ENCODE measurements at regions not wholly inside any gene's neighbourhood (a gene's known extent, or its start where the extent isn't known, plus 50 kb on each side); places are given as distances from the start of the nearest gene placed in this dataset.
"Not testable (repeated sequence)": the region's sequence is repeated elsewhere in the genome, so short reads cannot be mapped to it uniquely, and the experiment has no call there.

DNA sequence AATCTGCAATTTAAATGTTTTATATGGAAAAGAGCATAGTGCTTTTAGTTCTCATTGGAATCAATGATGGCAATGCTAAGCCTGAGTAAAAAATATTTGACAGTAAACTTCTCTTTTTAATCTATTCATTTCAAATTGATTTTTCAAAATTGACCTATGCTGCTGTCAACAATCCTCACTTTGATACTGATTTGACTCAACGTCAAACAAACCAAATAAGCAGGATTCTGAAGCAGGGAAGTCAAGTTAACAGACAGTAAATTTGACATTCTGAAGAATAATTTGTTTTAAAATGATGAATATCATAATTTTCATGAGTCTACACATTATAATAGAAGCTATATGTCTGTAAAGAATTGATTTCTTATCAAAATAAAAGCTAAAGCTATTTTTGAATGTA is 1053.1 kb downstream of the DIPK2A start:
- TF ChIP-seq, protein P1, sequence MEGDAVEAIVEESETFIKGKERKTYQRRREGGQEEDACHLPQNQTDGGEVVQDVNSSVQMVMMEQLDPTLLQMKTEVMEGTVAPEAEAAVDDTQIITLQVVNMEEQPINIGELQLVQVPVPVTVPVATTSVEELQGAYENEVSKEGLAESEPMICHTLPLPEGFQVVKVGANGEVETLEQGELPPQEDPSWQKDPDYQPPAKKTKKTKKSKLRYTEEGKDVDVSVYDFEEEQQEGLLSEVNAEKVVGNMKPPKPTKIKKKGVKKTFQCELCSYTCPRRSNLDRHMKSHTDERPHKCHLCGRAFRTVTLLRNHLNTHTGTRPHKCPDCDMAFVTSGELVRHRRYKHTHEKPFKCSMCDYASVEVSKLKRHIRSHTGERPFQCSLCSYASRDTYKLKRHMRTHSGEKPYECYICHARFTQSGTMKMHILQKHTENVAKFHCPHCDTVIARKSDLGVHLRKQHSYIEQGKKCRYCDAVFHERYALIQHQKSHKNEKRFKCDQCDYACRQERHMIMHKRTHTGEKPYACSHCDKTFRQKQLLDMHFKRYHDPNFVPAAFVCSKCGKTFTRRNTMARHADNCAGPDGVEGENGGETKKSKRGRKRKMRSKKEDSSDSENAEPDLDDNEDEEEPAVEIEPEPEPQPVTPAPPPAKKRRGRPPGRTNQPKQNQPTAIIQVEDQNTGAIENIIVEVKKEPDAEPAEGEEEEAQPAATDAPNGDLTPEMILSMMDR (IDR thresholded peaks at IDR 0.05; ENCODE audit: extremely low read depth, missing control alignments), result no peak
- no peak for DNase-seq (ENCODE audit: low spot score)

DNA sequence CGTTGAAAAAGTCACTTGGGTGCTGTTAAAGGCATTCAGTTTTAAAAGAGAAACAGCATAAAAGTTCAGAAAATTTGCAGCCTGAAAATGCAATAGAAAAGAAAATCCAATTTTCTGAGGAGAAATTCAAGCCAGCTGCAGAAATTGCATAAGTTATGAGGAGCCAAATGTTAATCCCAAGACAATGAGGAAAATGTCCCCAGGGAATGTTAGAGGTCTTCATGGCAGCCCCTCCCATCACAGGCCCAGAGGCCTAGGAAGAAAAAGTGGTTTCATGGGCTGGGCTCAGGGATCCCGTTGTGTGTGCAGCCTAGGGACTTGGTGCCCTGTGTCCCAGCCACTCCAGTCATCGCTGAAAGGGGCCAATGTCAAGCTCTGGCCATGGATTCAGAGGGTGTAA is 1055.6 kb downstream of the DIPK2A start:
- DNase-seq (ENCODE audit: low spot score), result not testable (repeated sequence)

DNA sequence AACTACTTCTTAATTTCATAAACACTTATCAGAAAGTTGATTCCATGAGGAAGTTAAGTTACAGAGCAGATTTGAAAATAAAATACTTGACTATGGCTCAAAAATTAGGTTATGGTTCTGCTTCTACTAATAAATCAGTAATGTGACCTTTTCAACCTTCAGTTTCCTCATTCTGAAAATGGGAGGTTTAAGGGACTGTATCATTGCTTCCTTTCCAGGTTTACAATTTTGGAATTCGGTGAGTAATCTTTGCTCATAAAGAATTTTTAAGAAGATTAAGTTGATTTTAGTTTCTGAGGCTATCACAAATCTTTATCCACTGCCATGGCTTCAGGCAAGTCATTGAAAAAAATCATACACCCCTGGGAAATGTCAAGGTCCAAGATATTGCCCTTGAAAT is 1061.2 kb downstream of the DIPK2A start:
- DNase-seq (ENCODE audit: low spot score), result no peak
- TF ChIP-seq, protein P1 (IDR thresholded peaks at IDR 0.05; ENCODE audit: extremely low read depth, missing control alignments), result no peak

DNA sequence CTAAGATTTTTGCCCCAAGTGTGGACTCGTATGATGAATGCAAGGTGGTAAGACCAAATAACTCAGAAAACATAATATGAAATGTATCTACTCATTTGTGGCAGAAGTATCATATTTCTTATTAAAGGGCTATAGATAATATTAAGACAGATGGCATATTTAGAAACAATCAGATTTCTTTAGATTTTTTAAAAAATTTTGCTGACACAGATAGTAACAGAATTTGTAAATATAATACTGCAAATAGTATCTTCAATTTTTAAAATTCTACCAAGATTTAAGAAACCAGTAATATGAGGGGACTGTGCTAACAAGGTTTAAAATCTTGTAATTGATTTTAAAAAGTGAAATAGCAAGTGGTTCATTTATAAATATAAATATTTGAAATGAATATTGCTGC is 1064.1 kb downstream of the DIPK2A start:
- DNase-seq (ENCODE audit: low spot score), result no peak
- TF ChIP-seq, protein P1 (IDR thresholded peaks at IDR 0.05; ENCODE audit: extremely low read depth, missing control alignments), result no peak

DNA sequence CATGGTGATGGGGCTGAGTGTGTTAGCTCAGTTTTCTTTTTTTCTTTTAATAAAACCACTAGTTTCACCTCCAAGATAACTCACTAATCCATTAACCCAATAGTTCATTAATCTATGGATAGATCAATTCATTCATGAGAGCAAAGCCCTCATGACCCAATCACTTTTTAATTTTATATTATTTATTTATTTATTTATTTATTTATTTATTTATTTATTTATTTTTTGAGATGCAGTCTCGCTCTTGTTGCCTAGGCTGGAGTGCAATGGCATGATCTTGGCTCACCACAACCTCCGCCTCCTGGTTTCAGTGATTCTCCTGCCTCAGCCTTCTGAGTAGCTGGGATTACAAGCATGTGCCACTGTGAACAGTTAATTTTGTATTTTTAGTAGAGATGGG is 1082.4 kb downstream of the DIPK2A start:
- DNase-seq (ENCODE audit: low spot score), result not testable (repeated sequence)

DNA sequence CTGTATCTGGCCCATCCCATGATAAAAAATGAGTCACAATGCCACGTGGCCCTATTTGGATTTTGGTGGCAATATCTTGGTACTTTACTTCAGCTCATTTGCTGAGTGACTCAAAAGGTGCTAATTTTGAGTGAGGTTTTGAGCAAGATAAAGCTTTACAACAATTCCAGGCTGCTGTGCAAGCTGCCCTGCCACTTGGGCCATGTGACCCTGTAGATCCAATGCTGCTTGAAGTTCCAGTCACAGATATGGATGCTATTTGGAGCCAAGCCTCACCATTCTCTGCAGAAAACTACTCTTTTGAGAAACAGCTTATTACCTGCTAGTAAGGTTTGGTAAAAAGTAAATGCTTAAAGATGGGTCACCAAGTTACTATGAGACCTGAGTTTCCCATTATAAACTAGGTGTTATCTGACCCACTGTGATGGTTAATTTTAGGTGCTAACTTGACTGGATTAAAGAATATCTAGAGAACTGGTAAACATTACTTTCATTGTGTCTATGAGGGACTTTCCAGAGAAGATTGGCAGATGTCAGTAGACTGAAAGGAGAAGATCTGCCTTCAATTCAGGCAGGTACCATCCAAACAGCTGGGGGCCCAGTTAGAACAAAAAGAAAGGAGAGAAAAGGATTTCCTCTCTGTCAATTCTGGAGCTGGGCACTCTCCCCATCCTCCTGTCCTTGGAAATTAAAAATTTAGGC is 1083.9 kb downstream of the DIPK2A start:
- no peak for DNase-seq (ENCODE audit: low spot score)

DNA sequence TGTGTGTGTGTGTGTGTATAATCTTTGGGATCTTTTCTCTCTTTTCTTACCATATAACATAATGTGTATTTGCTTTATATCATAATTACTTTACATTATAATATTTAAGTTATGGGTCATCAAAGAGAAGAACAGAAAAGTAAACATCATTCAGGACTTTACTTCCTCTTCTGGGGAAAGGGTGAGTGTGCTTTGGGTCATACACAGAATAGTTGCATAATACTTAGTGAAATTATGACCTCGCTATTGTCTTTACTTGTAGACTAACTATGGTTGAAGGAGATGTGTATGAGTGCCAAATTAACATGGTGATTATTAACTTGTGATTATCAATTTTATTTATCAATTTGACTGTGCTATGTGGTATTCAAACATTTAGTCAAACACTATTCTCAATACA is 1086.9 kb downstream of the DIPK2A start:
- no peak for DNase-seq (ENCODE audit: low spot score)
- TF ChIP-seq, protein P1 (IDR thresholded peaks at IDR 0.05; ENCODE audit: extremely low read depth, missing control alignments), result no peak

More for the DNA sequence above, 1083.9 kb downstream of the DIPK2A start:
- TF ChIP-seq, protein P1 (IDR thresholded peaks at IDR 0.05; ENCODE audit: extremely low read depth, missing control alignments), result no peak

DNA sequence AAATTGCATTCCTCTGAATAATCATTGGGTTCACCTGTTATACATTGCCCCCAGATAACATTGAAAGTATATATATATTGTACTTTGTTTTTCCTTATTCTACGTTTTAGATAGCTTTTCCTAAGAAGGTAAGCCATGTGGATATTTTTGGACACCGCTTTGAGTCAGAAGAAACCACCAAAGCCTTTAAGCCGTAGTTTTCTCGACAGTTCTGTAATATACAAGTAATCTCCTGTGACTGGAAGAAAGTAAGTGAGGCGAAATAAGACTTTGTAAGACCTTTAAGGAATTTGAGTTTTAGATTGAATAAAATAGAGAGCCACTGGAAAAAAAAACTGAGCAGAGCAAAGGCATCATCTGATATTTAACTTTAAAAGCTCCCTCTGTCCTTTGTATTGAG is 1092.0 kb downstream of the DIPK2A start:
- TF ChIP-seq, protein P1 (IDR thresholded peaks at IDR 0.05; ENCODE audit: extremely low read depth, missing control alignments), result no peak

More for the DNA sequence above, 1092.0 kb downstream of the DIPK2A start:
- no peak for DNase-seq (ENCODE audit: low spot score)
